Natural killer cell (primary cell): ENCODE measurements at regions not wholly inside any gene's neighbourhood (a gene's known extent, or its start where the extent isn't known, plus 50 kb on each side); places are given as distances from the start of the nearest gene placed in this dataset.

Source experiments
- ATAC-seq, 3 donors: fragments of 150-1000 bp in 2 of 3; fragments of 200-7000 bp in 1 of 3; cut with Tn5 transposase; 1 replicate in 1 of 3; 2 replicates in 2 of 3; pipeline ENCODE4 v1.10.0; 2021; ENCODE audit warnings: mild to moderate bottlenecking in 2 of 3, moderate library complexity in 2 of 3
- DNase-seq, 2 donors: peaks; one replicate each; pipeline versions ENCODE4 v3.0.0 to v3.0.0-alpha.2; 2013 to 2021; ENCODE audit warnings: mixed read lengths in 1 of 2
- H3K27ac ChIP-seq: one replicate; pipeline ENCODE4 v1.5.1; 2013; ENCODE audit warnings: mild to moderate bottlenecking, low read length
- H3K27me3 ChIP-seq: one replicate; pipeline ENCODE4 v1.6.1; 2013; ENCODE audit warnings: low read length; ENCODE audit not compliant: control insufficient read depth, insufficient read depth
- H3K36me3 ChIP-seq: one replicate; pipeline ENCODE4 v1.6.1; 2013; ENCODE audit warnings: low read length; ENCODE audit not compliant: control insufficient read depth, insufficient read depth
- H3K4me1 ChIP-seq: one replicate; pipeline ENCODE4 v1.6.1; 2013; ENCODE audit warnings: low read length; ENCODE audit not compliant: control insufficient read depth, insufficient read depth
- H3K4me3 ChIP-seq: one replicate; pipeline ENCODE4 v1.5.1; 2013; ENCODE audit warnings: low read length
- H3K9me3 ChIP-seq: one replicate; pipeline ENCODE4 v1.6.1; 2013; ENCODE audit warnings: low read length; ENCODE audit not compliant: control insufficient read depth, insufficient read depth
- H3K27ac Mint-ChIP-seq, 2 donors: one replicate each; pipeline ENCODE4 v1.8.0; 2022; ENCODE audit warnings: mild to moderate bottlenecking in 2 of 2, mixed read lengths in 2 of 2, moderate library complexity in 1 of 2
- H3K27me3 Mint-ChIP-seq, 2 donors: one replicate each; pipeline ENCODE4 v1.8.0; 2022; ENCODE audit warnings: low read depth in 2 of 2, mixed read lengths in 2 of 2
- H3K36me3 Mint-ChIP-seq: one replicate; pipeline ENCODE4 v1.8.0; 2022; ENCODE audit warnings: mixed read lengths
- H3K4me1 Mint-ChIP-seq, 2 donors: one replicate each; pipeline ENCODE4 v1.8.0; 2022; ENCODE audit warnings: mixed read lengths in 2 of 2
- H3K4me3 Mint-ChIP-seq: one replicate; pipeline ENCODE4 v1.8.0; 2022; ENCODE audit warnings: mild to moderate bottlenecking, moderate library complexity, mixed read lengths
- H3K9me3 Mint-ChIP-seq, 2 donors: one replicate each; pipeline ENCODE4 v1.8.0; 2022; ENCODE audit warnings: mixed read lengths in 2 of 2
- CTCF ChIP-seq: fragments of 200-600 bp; IDR thresholded peaks from one replicate; pipeline ENCODE4 v1.8.0; 2022; ENCODE audit warnings: antibody characterized with exemption
- WGBS: methylation state at CpG from one replicate; pipeline ENCODE4 v1.1.7; 2013; ENCODE audit warnings: missing lambda C conversion rate; ENCODE audit not compliant: insufficient coverage; 5-methylcytosine and 5-hydroxymethylcytosine counted together
- intact Hi-C: fragments of 100-400 bp; cut with micrococcal nuclease; formaldehyde crosslinking; loops from one replicate; pipeline ENCODE4 v1.14.2; 2022

GRCh38 chr16:54521327-54521726 lies 234.7 kb upstream of the IRX3 start:
- no peaks in the 10 kb centered on the region for H3K9me3 ChIP-seq
- no peak overlapping the region for H3K4me3 Mint-ChIP-seq
- no peak overlapping the region for H3K4me3 ChIP-seq
- no peak overlapping the region for H3K27ac Mint-ChIP-seq
- no peaks in the 10 kb centered on the region for H3K27me3 ChIP-seq
- no peaks in the 10 kb centered on the region for H3K36me3 ChIP-seq
- H3K9me3 Mint-ChIP-seq, result peaks cover 2 to 7% of the 10 kb centered on the region in 2 donors
- no peak for DNase-seq
- no peak for TF ChIP-seq CTCF
- H3K36me3 Mint-ChIP-seq, result no peaks in the 10 kb centered on the region
- ATAC-seq, result no peak
- H3K27ac ChIP-seq, result no peak overlapping the region
- H3K4me1 ChIP-seq, result no peaks in the 10 kb centered on the region
- intact Hi-C loops, result no loop called here
- peaks cover 0 to 12% of the 10 kb centered on the region in 2 donors for H3K27me3 Mint-ChIP-seq
- no peaks in the 10 kb centered on the region for H3K4me1 Mint-ChIP-seq
- 70% methylated on average over 2 of the region's 2 CpGs for WGBS

- intact Hi-C loops, result no loop called here
- TF ChIP-seq CTCF, result no peak
- Mint-ChIP-seq H3K27me3 (peaks cover 0 to 12% of the 10 kb centered on the region in 2 donors), H3K36me3 (no peaks in the 10 kb centered on the region), H3K4me1 (no peaks in the 10 kb centered on the region), H3K27ac (no peak overlapping the region), H3K4me3 (no peak overlapping the region), H3K9me3 (peaks cover 0 to 4% of the 10 kb centered on the region in 2 donors)
- H3K4me3 ChIP-seq, result no peak overlapping the region
- H3K36me3 ChIP-seq, result no peaks in the 10 kb centered on the region
- H3K4me1 ChIP-seq, result no peaks in the 10 kb centered on the region
- 81% methylated on average over 3 of the region's 4 CpGs for WGBS
- DNase-seq (no peak), ATAC-seq (no peak)
- no peaks in the 10 kb centered on the region for H3K27me3 ChIP-seq
- H3K9me3 ChIP-seq, result no peaks in the 10 kb centered on the region
- no peak overlapping the region for H3K27ac ChIP-seq
These were observed 232.6 kb upstream of the IRX3 start for GRCh38 chr16:54519161-54519695.

GRCh38 chr16:54517181-54517580 lies 230.6 kb upstream of the IRX3 start:
- no peak for ATAC-seq

More at GRCh38 chr16:54517181-54517580, 230.6 kb upstream of the IRX3 start:
- Mint-ChIP-seq H3K36me3 (no peaks in the 10 kb centered on the region), H3K27ac (no peak overlapping the region), H3K9me3 (peaks cover 0 to 4% of the 10 kb centered on the region in 2 donors), H3K27me3 (peaks cover 0 to 12% of the 10 kb centered on the region in 2 donors), H3K4me3 (no peak overlapping the region), H3K4me1 (no peaks in the 10 kb centered on the region)
- Histone ChIP-seq H3K9me3 (no peaks in the 10 kb centered on the region), H3K27ac (no peak overlapping the region), H3K36me3 (no peaks in the 10 kb centered on the region), H3K27me3 (no peaks in the 10 kb centered on the region), H3K4me3 (no peak overlapping the region), H3K4me1 (no peaks in the 10 kb centered on the region)
- no peak for DNase-seq
- WGBS, result 60% methylated on average over 5 of the region's 6 CpGs
- intact Hi-C loops, result no loop called here
- TF ChIP-seq CTCF, result no peak
